ENCODE measurements at regions not wholly inside any gene's neighbourhood (a gene's known extent, or its start where the extent isn't known, plus 50 kb on each side); places are given as distances from the start of the nearest gene placed in this dataset.

DNA sequence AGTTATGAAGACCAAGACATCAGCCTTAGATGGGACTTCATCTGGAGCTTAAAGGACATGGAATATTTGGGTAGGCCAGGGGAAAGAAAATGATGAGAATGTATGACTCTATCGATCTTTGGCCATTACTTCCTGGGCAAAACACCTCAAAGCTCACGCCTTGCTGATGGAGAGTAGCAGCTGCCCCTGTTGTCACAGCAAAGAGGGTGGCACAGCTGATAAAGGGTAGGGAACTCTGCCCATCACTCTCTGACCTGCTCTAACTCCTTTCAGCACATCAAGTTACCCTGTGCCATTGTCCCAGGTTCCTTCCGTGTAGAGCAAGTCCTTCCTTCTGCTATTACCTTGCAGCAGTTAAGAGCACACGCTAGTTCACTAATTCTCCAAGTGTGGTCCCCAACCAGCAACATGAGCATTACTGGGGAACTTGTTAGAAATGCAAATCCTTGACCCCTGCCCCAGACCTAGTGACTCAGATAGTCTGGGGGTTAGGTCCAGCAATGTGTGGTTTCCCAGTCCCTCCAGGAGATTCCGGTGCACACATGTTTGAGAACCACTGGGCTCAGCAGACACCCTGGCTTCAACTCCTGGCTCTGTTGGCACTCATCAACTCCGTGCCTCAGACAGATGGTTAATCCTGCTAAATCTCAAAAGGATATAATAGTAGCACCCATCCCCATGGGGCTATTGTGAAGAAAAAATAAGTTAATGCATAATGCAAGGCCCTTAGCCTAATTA lies 93.7 kb upstream of the EEA1 start:
- no peak overlapping the region for H3K4me2 ChIP-seq
- no peak overlapping the region for H2AFZ ChIP-seq
- H3K4me1 ChIP-seq (ENCODE audit: insufficient read depth), result peaks cover 39% of the 10 kb centered on the region
- H3K9me3 ChIP-seq (ENCODE audit: low read depth), result no peaks in the 10 kb centered on the region
- H3K36me3 ChIP-seq (replicated peaks; ENCODE audit: insufficient read depth, low read depth), result no peaks in the 10 kb centered on the region
- H3K27ac ChIP-seq, result no peak overlapping the region
- TF ChIP-seq, protein P1, sequence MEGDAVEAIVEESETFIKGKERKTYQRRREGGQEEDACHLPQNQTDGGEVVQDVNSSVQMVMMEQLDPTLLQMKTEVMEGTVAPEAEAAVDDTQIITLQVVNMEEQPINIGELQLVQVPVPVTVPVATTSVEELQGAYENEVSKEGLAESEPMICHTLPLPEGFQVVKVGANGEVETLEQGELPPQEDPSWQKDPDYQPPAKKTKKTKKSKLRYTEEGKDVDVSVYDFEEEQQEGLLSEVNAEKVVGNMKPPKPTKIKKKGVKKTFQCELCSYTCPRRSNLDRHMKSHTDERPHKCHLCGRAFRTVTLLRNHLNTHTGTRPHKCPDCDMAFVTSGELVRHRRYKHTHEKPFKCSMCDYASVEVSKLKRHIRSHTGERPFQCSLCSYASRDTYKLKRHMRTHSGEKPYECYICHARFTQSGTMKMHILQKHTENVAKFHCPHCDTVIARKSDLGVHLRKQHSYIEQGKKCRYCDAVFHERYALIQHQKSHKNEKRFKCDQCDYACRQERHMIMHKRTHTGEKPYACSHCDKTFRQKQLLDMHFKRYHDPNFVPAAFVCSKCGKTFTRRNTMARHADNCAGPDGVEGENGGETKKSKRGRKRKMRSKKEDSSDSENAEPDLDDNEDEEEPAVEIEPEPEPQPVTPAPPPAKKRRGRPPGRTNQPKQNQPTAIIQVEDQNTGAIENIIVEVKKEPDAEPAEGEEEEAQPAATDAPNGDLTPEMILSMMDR (IDR thresholded peaks at IDR 0.05; ENCODE audit: poor library complexity), result no peak
- TF ChIP-seq EZH2phosphoT487 (IDR thresholded peaks at IDR 0.05; ENCODE audit: low read depth, severe bottlenecking, unreplicated experiment), result no peak
- TF ChIP-seq EZH2 (IDR thresholded peaks at IDR 0.05; ENCODE audit: borderline replicate concordance), result no peak
- no peak overlapping the region for H3K4me3 ChIP-seq
- H4K20me1 ChIP-seq (ENCODE audit: insufficient read depth, poor library complexity, severe bottlenecking), result no peaks in the 10 kb centered on the region
- DNase-seq (ENCODE audit: low spot score), result no peak
- no peaks in the 10 kb centered on the region for H3K27me3 ChIP-seq
- no peaks in the 10 kb centered on the region for H3K79me2 ChIP-seq
- no peaks in the 10 kb centered on the region for H3K9me2 ChIP-seq (replicated peaks; ENCODE audit: insufficient read depth)
- 90% methylated on average over 6 of the region's 6 CpGs for WGBS (ENCODE audit: low lambda C conversion rate, missing lambda C conversion rate)

DNA sequence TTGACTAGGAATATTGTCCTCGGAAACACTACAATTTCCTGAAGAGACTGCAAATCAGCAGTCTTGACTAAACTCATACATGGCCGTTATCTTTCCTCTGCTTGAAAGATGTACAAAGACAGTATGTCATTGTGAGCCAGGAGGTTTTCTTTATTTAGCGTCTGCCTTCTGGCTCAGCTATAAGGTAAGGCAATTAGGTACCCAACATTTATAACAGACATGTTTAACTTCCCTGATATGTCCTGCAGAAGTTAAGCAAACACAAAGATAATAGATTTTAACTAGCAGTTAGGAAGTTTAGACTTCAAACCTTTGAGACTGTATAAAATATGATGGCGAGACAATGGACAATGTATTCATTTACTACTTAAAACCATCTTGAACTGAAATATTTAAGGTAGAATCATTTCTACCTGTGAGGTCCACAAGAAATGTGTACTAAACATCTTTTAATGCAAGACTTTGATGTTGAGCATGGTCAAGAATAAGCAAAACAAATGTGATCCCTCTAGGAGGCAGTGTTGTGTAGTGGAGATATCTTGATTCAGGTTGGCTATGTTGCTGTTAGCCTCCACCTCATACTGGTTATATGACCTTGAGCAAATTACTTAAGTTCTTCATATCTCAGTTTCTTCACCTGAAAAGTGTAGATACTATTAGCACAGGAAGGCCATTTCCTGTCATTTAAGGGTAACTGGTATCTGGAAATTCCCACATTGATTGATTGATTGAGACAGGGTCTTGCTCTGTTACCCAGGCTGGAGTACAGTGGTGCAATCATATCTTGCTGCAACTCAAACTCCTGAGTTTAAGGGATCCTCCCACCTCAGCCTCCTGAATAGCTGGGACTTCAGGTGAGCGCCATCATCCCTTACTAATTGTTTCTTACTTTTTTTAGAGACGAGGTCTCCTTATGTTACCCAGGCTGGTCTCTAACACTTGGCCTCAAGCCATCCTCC lies 96.3 kb upstream of the EEA1 start:
- 69% methylated on average over 6 of the region's 6 CpGs for WGBS (ENCODE audit: low lambda C conversion rate, missing lambda C conversion rate)
- no peak overlapping the region for H2AFZ ChIP-seq
- H3K9me3 ChIP-seq (ENCODE audit: low read depth), result no peaks in the 10 kb centered on the region
- no peaks in the 10 kb centered on the region for H4K20me1 ChIP-seq (ENCODE audit: insufficient read depth, poor library complexity, severe bottlenecking)
- peak overlapping the region; percentile 60 for H3K27ac ChIP-seq
- H3K4me3 ChIP-seq, result no peak overlapping the region
- H3K4me1 ChIP-seq (ENCODE audit: insufficient read depth), result peaks cover 15% of the 10 kb centered on the region
- H3K9me2 ChIP-seq (replicated peaks; ENCODE audit: insufficient read depth), result no peaks in the 10 kb centered on the region
- TF ChIP-seq EZH2phosphoT487 (IDR thresholded peaks at IDR 0.05; ENCODE audit: low read depth, severe bottlenecking, unreplicated experiment) (no peak), EZH2 (IDR thresholded peaks at IDR 0.05; ENCODE audit: borderline replicate concordance) (no peak)
- TF ChIP-seq, protein P1 (IDR thresholded peaks at IDR 0.05; ENCODE audit: poor library complexity), result peak; percentile 55
- DNase-seq (ENCODE audit: low spot score), result peak; percentile 60
- H3K4me2 ChIP-seq, result no peak overlapping the region
- H3K36me3 ChIP-seq (replicated peaks; ENCODE audit: insufficient read depth, low read depth), result no peaks in the 10 kb centered on the region
- no peaks in the 10 kb centered on the region for H3K79me2 ChIP-seq
- H3K27me3 ChIP-seq, result no peaks in the 10 kb centered on the region

DNA sequence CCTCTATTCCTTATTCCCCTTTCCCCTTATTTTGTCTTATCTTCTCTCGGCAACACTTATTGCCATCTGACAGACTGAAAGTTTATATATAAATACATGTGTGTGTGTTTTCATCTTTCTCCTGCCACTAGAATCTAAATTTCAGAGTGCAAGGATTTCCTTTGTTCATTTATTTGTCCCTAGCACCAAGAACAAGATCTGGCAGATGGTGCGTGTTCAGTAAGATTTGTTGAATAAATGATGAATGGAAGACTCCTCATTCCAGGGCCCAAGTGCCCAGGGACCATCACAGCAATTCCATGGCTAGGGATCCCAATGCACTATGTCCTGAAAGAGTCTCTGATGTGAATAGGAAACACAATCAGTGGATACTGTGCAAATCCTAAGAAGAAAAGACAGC lies 97.9 kb upstream of the EEA1 start:
- peaks cover 4% of the 10 kb centered on the region for H3K4me1 ChIP-seq (ENCODE audit: insufficient read depth)
- no peaks in the 10 kb centered on the region for H4K20me1 ChIP-seq (ENCODE audit: insufficient read depth, poor library complexity, severe bottlenecking)
- no peak overlapping the region for H2AFZ ChIP-seq
- H3K79me2 ChIP-seq, result no peaks in the 10 kb centered on the region
- H3K9me2 ChIP-seq (replicated peaks; ENCODE audit: insufficient read depth), result no peaks in the 10 kb centered on the region
- TF ChIP-seq, protein P1 (IDR thresholded peaks at IDR 0.05; ENCODE audit: poor library complexity), result no peak
- TF ChIP-seq EZH2phosphoT487 (IDR thresholded peaks at IDR 0.05; ENCODE audit: low read depth, severe bottlenecking, unreplicated experiment) (no peak), EZH2 (IDR thresholded peaks at IDR 0.05; ENCODE audit: borderline replicate concordance) (no peak)
- WGBS (ENCODE audit: low lambda C conversion rate, missing lambda C conversion rate), result 72% methylated on average over 2 of the region's 2 CpGs
- no peak overlapping the region for H3K4me2 ChIP-seq
- no peaks in the 10 kb centered on the region for H3K27me3 ChIP-seq
- H3K9me3 ChIP-seq (ENCODE audit: low read depth), result no peaks in the 10 kb centered on the region
- no peaks in the 10 kb centered on the region for H3K36me3 ChIP-seq (replicated peaks; ENCODE audit: insufficient read depth, low read depth)
- H3K27ac ChIP-seq, result no peak overlapping the region
- no peak overlapping the region for H3K4me3 ChIP-seq
- DNase-seq (ENCODE audit: low spot score), result no peak
